ENCODE measurements at regions not wholly inside any gene's neighbourhood (a gene's known extent, or its start where the extent isn't known, plus 50 kb on each side); places are given as distances from the start of the nearest gene placed in this dataset.

DNA sequence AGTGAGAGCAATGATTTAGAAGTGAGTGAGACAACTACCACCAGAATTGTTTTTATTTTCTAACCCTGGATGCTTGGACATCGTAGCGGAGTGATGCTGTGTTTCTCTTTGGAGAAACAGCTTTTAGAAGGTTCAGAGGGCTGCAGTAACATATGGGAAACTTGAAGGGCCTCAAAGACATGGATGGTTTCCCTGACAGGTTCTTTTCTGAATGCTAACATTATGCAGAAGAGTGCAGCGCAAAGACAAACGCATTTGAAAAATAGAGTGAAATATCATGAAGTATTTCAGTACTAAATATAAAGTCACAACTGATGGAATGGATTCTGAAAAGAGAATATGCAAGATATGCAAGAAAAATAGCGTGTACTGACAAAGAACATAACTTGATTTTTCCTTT is 385.1 kb upstream of the DSEL start:
- ChIA-PET CTCF (ENCODE audit: partially characterized antibody) (no interaction called here), POLR2A (ENCODE audit: partially characterized antibody) (no interaction called here)
- Histone ChIP-seq H4K5ac (ENCODE audit: insufficient read length, low read depth, low read length) (no peak overlapping the region), H4K91ac (replicated peaks; ENCODE audit: insufficient read length, low read length) (no peak overlapping the region), H3K4me2 (ENCODE audit: insufficient read depth in 1 of 2, low read depth in 2 of 2, low read length in 2 of 2) (no peak overlapping the region), H2AFZ (ENCODE audit: low read length) (no peak overlapping the region), H3K36me3 (ENCODE audit: control insufficient read depth in 2 of 4, insufficient read depth in 4 of 4, low read length in 3 of 4) (no peaks in the 10 kb centered on the region), H3K27me3 (replicated peaks in 1 of 4; ENCODE audit: control insufficient read depth in 3 of 4, extremely low read depth in 1 of 4, insufficient read depth in 3 of 4, low read length in 3 of 4) (no peaks in the 10 kb centered on the region), H3K9me3 (ENCODE audit: insufficient read depth in 2 of 2, low read depth in 1 of 2, low read length in 1 of 2) (no peaks in the 10 kb centered on the region; a peak in 1 of 4 replicates), H3K23me2 (ENCODE audit: low read depth, low read length) (no peaks in the 10 kb centered on the region), H2AK5ac (ENCODE audit: low read depth, low read length) (no peak overlapping the region), H2BK5ac (ENCODE audit: low read depth, low read length) (no peak overlapping the region), H3K56ac (replicated peaks; ENCODE audit: insufficient read length, low read depth, low read length) (no peak overlapping the region), H3K79me1 (ENCODE audit: low read depth, low read length) (no peaks in the 10 kb centered on the region), H3K14ac (ENCODE audit: insufficient read length) (no peak overlapping the region), H2BK12ac (ENCODE audit: low read depth, low read length) (no peak overlapping the region), H4K20me1 (replicated peaks in 1 of 2; ENCODE audit: control insufficient read depth in 1 of 2, insufficient read depth in 2 of 2, low read length in 2 of 2) (no peaks in the 10 kb centered on the region), H3K79me2 (ENCODE audit: control insufficient read depth in 1 of 2, insufficient read depth in 2 of 2, low read length in 2 of 2) (no peaks in the 10 kb centered on the region), H3K23ac (ENCODE audit: insufficient read length) (no peak overlapping the region), H2BK15ac (ENCODE audit: low read length) (no peak overlapping the region), H4K8ac (ENCODE audit: extremely low read depth, insufficient read depth, low read length) (no peak overlapping the region), H3K9ac (replicated peaks in 1 of 4; ENCODE audit: extremely low read depth in 1 of 4, low read depth in 3 of 4, low read length in 3 of 4) (no peak overlapping the region), H3K4me1 (replicated peaks in 1 of 4; ENCODE audit: control insufficient read depth in 3 of 4, insufficient read depth in 4 of 4, low read length in 3 of 4) (no peaks in the 10 kb centered on the region), H3K4me3 (ENCODE audit: extremely low read depth in 1 of 4, insufficient read depth in 2 of 4, low read depth in 3 of 4, low read length in 4 of 4) (no peak overlapping the region), H2BK20ac (ENCODE audit: low read length) (no peak overlapping the region), H3K18ac (ENCODE audit: extremely low read depth, low read length) (no peak overlapping the region), H3K4ac (replicated peaks; ENCODE audit: insufficient read length, low read depth, low read length) (no peak overlapping the region), H2BK120ac (replicated peaks; ENCODE audit: low read depth, low read length) (no peak overlapping the region), H3K27ac (ENCODE audit: low read depth, low read length) (no peak overlapping the region)
- DNase-seq (ENCODE audit: low read depth in 1 of 2, low spot score in 2 of 2) (no peak), FAIRE-seq (no peak)
- TF ChIP-seq CEBPB (IDR thresholded peaks at IDR 0.05; ENCODE audit: low read depth, low read length): no peak
- TF ChIP-seq POLR2A (IDR thresholded peaks at IDR 0.05; ENCODE audit: control extremely low read depth in 1 of 2, low read depth in 2 of 2, low read length in 2 of 2): no peak
- no peak for TF ChIP-seq KDM4A (IDR thresholded peaks at IDR 0.05; ENCODE audit: low read depth, low read length, severe bottlenecking)
- no peak for TF ChIP-seq TCF12 (IDR thresholded peaks at IDR 0.05; ENCODE audit: low read depth, low read length)
- no peak for TF ChIP-seq RNF2 (IDR thresholded peaks at IDR 0.05; ENCODE audit: borderline replicate concordance, low read depth, low read length, missing control alignments, poor library complexity, severe bottlenecking)
- no peak for TF ChIP-seq KDM1A (IDR thresholded peaks at IDR 0.05; ENCODE audit: borderline replicate concordance, low read length)
- TF ChIP-seq FOSL1 (IDR thresholded peaks at IDR 0.05; ENCODE audit: insufficient read depth, low read depth, low read length): no peak
- TF ChIP-seq SP1 (IDR thresholded peaks at IDR 0.05; ENCODE audit: low read depth, low read length): no peak
- no peak for TF ChIP-seq CHD1 (IDR thresholded peaks at IDR 0.05; ENCODE audit: low read depth, low read length)
- TF ChIP-seq, protein P1, sequence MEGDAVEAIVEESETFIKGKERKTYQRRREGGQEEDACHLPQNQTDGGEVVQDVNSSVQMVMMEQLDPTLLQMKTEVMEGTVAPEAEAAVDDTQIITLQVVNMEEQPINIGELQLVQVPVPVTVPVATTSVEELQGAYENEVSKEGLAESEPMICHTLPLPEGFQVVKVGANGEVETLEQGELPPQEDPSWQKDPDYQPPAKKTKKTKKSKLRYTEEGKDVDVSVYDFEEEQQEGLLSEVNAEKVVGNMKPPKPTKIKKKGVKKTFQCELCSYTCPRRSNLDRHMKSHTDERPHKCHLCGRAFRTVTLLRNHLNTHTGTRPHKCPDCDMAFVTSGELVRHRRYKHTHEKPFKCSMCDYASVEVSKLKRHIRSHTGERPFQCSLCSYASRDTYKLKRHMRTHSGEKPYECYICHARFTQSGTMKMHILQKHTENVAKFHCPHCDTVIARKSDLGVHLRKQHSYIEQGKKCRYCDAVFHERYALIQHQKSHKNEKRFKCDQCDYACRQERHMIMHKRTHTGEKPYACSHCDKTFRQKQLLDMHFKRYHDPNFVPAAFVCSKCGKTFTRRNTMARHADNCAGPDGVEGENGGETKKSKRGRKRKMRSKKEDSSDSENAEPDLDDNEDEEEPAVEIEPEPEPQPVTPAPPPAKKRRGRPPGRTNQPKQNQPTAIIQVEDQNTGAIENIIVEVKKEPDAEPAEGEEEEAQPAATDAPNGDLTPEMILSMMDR (IDR thresholded peaks at IDR 0.05; ENCODE audit: control extremely low read depth in 1 of 3, insufficient read depth in 1 of 3, low read depth in 1 of 3, low read length in 3 of 3): no peak
- no peak for TF ChIP-seq PHF8 (conservative IDR thresholded peaks at IDR 0.05; ENCODE audit: low read depth, low read length)
- WGBS, 2 experiments (ENCODE audit: extremely low coverage in 1 of 2, insufficient coverage in 1 of 2, insufficient read length in 1 of 2, insufficient replicate concordance in 2 of 2, low coverage in 1 of 2, low lambda C conversion rate in 2 of 2, missing lambda C conversion rate in 1 of 2): 92% methylated on average over 5 of the region's 5 CpGs; no CpG with 5 or more reads in 1 of the 2 experiments
